ENCODE measurements at regions not wholly inside any gene's neighbourhood (a gene's known extent, or its start where the extent isn't known, plus 50 kb on each side); places are given as distances from the start of the nearest gene placed in this dataset.
"Not testable (repeated sequence)": the region's sequence is repeated elsewhere in the genome, so short reads cannot be mapped to it uniquely, and the experiment has no call there.

GRCh38 chr2:190005513-190005912, 57.0 kb downstream of the MSTN start:
- DNase-seq = no peak

GRCh38 chr2:189999661-190000060, 62.9 kb downstream of the MSTN start:
- DNase-seq = no peak

- DNase-seq = not testable (repeated sequence)
Observed at GRCh38 chr2:189998665-189999064, 63.9 kb downstream of the MSTN start.

GRCh38 chr2:189997016-189997415, 65.5 kb downstream of the MSTN start:
- no peak for DNase-seq

GRCh38 chr2:189995679-189996078, 66.8 kb downstream of the MSTN start:
- DNase-seq = no peak

- no peak for DNase-seq
Observed at GRCh38 chr2:189982780-189983394, 79.6 kb downstream of the MSTN start.

- no peak for DNase-seq
Observed at GRCh38 chr2:189982087-189982486, 80.4 kb downstream of the MSTN start.

GRCh38 chr2:189976488-189976887, 86.0 kb downstream of the MSTN start:
- not testable (repeated sequence) for DNase-seq

- no peak for DNase-seq
Observed at GRCh38 chr2:189960346-189960745, 102.2 kb downstream of the MSTN start.

- no peak for DNase-seq
Observed at GRCh38 chr2:189959450-189959849, 103.1 kb downstream of the MSTN start.

- DNase-seq = no peak
Observed at GRCh38 chr2:189954989-189955388, 107.5 kb downstream of the MSTN start.

- no peak for DNase-seq
Observed at GRCh38 chr2:189952536-189953109, 109.9 kb downstream of the MSTN start.

- DNase-seq = no peak
Observed at GRCh38 chr2:189951791-189952535, 110.6 kb downstream of the MSTN start.

GRCh38 chr2:189943009-189943408, 119.5 kb downstream of the MSTN start:
- no peak for DNase-seq

GRCh38 chr2:189940913-189941312, 121.6 kb downstream of the MSTN start:
- no peak for DNase-seq

- peak; percentile 10 for DNase-seq
Observed at GRCh38 chr2:189937691-189938090, 124.8 kb downstream of the MSTN start.

GRCh38 chr2:189933911-189934399, 128.6 kb downstream of the MSTN start:
- DNase-seq = peak; percentile 94

GRCh38 chr2:189933041-189933440, 129.5 kb downstream of the MSTN start:
- DNase-seq = no peak

GRCh38 chr2:189927823-189928222, 134.7 kb downstream of the MSTN start:
- DNase-seq = peak; percentile 18

Measured in fibroblast of upper back skin (primary cell).